ENCODE measurements at regions not wholly inside any gene's neighbourhood (a gene's known extent, or its start where the extent isn't known, plus 50 kb on each side); places are given as distances from the start of the nearest gene placed in this dataset.

- H3K79me2 ChIP-seq (ENCODE audit: insufficient read depth, low read length), result no peaks in the 10 kb centered on the region
- no peak overlapping the region for H3K27ac ChIP-seq (ENCODE audit: low read depth, low read length)
- H3K9me3 ChIP-seq (ENCODE audit: insufficient read depth, low read length), result no peaks in the 10 kb centered on the region
- no peaks in the 10 kb centered on the region for H3F3A ChIP-seq (ENCODE audit: insufficient read depth)
- H3K9ac ChIP-seq (ENCODE audit: low read length), result no peak overlapping the region
- TF ChIP-seq EZH2phosphoT487 (conservative IDR thresholded peaks at IDR 0.05; ENCODE audit: low read length) (no peak), CTCF (IDR thresholded peaks at IDR 0.05; ENCODE audit: insufficient read depth, low read length, poor library complexity, severe bottlenecking) (no peak)
- H3K36me3 ChIP-seq (ENCODE audit: low read length), result no peaks in the 10 kb centered on the region
- no peaks in the 10 kb centered on the region for H3K9me2 ChIP-seq (replicated peaks; ENCODE audit: insufficient read depth, low read length)
- H2AFZ ChIP-seq (ENCODE audit: low read depth, low read length, severe bottlenecking), result no peak overlapping the region
- H3K4me2 ChIP-seq (ENCODE audit: low read depth, low read length, poor library complexity, severe bottlenecking), result no peak overlapping the region
- H4K20me1 ChIP-seq (ENCODE audit: low read depth, low read length), result no peaks in the 10 kb centered on the region
- H3K27me3 ChIP-seq (ENCODE audit: low read length), result no peaks in the 10 kb centered on the region
- H3K4me3 ChIP-seq (ENCODE audit: insufficient read depth, low read length, poor library complexity, severe bottlenecking), result no peak overlapping the region
These were observed 171.4 kb upstream of the DYNLRB2 start for GRCh38 chr16:80369138-80369958.

- TF ChIP-seq CTCF (IDR thresholded peaks at IDR 0.05; ENCODE audit: insufficient read depth, low read length, poor library complexity, severe bottlenecking) (no peak), EZH2phosphoT487 (conservative IDR thresholded peaks at IDR 0.05; ENCODE audit: low read length) (no peak)
- Histone ChIP-seq H3K9me3 (ENCODE audit: insufficient read depth, low read length) (no peaks in the 10 kb centered on the region), H3K4me3 (ENCODE audit: insufficient read depth, low read length, poor library complexity, severe bottlenecking) (no peak overlapping the region), H3K4me2 (ENCODE audit: low read depth, low read length, poor library complexity, severe bottlenecking) (no peak overlapping the region), H2AFZ (ENCODE audit: low read depth, low read length, severe bottlenecking) (no peak overlapping the region), H4K20me1 (ENCODE audit: low read depth, low read length) (no peaks in the 10 kb centered on the region), H3K9me2 (replicated peaks; ENCODE audit: insufficient read depth, low read length) (no peaks in the 10 kb centered on the region), H3K79me2 (ENCODE audit: insufficient read depth, low read length) (no peaks in the 10 kb centered on the region), H3K27me3 (ENCODE audit: low read length) (no peaks in the 10 kb centered on the region), H3K27ac (ENCODE audit: low read depth, low read length) (no peak overlapping the region), H3F3A (ENCODE audit: insufficient read depth) (no peaks in the 10 kb centered on the region), H3K36me3 (ENCODE audit: low read length) (no peaks in the 10 kb centered on the region), H3K9ac (ENCODE audit: low read length) (no peak overlapping the region)
These were observed 173.6 kb upstream of the DYNLRB2 start for GRCh38 chr16:80367037-80367658.

- Histone ChIP-seq H3K27me3 (ENCODE audit: low read length) (no peaks in the 10 kb centered on the region), H3K36me3 (ENCODE audit: low read length) (no peaks in the 10 kb centered on the region), H3K4me3 (ENCODE audit: insufficient read depth, low read length, poor library complexity, severe bottlenecking) (no peak overlapping the region), H3K9ac (ENCODE audit: low read length) (no peak overlapping the region), H4K20me1 (ENCODE audit: low read depth, low read length) (no peaks in the 10 kb centered on the region), H2AFZ (ENCODE audit: low read depth, low read length, severe bottlenecking) (no peak overlapping the region), H3K9me3 (ENCODE audit: insufficient read depth, low read length) (no peaks in the 10 kb centered on the region), H3K79me2 (ENCODE audit: insufficient read depth, low read length) (no peaks in the 10 kb centered on the region), H3F3A (ENCODE audit: insufficient read depth) (no peaks in the 10 kb centered on the region), H3K4me2 (ENCODE audit: low read depth, low read length, poor library complexity, severe bottlenecking) (no peak overlapping the region), H3K9me2 (replicated peaks; ENCODE audit: insufficient read depth, low read length) (no peaks in the 10 kb centered on the region), H3K27ac (ENCODE audit: low read depth, low read length) (no peak overlapping the region)
- TF ChIP-seq EZH2phosphoT487 (conservative IDR thresholded peaks at IDR 0.05; ENCODE audit: low read length) (no peak), CTCF (IDR thresholded peaks at IDR 0.05; ENCODE audit: insufficient read depth, low read length, poor library complexity, severe bottlenecking) (no peak)
These were observed 174.8 kb upstream of the DYNLRB2 start for GRCh38 chr16:80366023-80366422.

All from SU-DHL-6 (cell line).